Natural killer cell (primary cell): ENCODE measurements at regions not wholly inside any gene's neighbourhood (a gene's known extent, or its start where the extent isn't known, plus 50 kb on each side); places are given as distances from the start of the nearest gene placed in this dataset.

ENCODE experiments used
- ATAC-seq, 3 donors: fragments of 150-1000 bp in 2 of 3; fragments of 200-7000 bp in 1 of 3; cut with Tn5 transposase; 1 replicate in 1 of 3; 2 replicates in 2 of 3; pipeline ENCODE4 v1.10.0; 2021; ENCODE audit warnings: mild to moderate bottlenecking in 2 of 3, moderate library complexity in 2 of 3
- DNase-seq, 2 donors: peaks; one replicate each; pipeline versions ENCODE4 v3.0.0 to v3.0.0-alpha.2; 2013 to 2021; ENCODE audit warnings: mixed read lengths in 1 of 2
- H3K27ac ChIP-seq: one replicate; pipeline ENCODE4 v1.5.1; 2013; ENCODE audit warnings: mild to moderate bottlenecking, low read length
- H3K27me3 ChIP-seq: one replicate; pipeline ENCODE4 v1.6.1; 2013; ENCODE audit warnings: low read length; ENCODE audit not compliant: control insufficient read depth, insufficient read depth
- H3K36me3 ChIP-seq: one replicate; pipeline ENCODE4 v1.6.1; 2013; ENCODE audit warnings: low read length; ENCODE audit not compliant: control insufficient read depth, insufficient read depth
- H3K4me1 ChIP-seq: one replicate; pipeline ENCODE4 v1.6.1; 2013; ENCODE audit warnings: low read length; ENCODE audit not compliant: control insufficient read depth, insufficient read depth
- H3K4me3 ChIP-seq: one replicate; pipeline ENCODE4 v1.5.1; 2013; ENCODE audit warnings: low read length
- H3K9me3 ChIP-seq: one replicate; pipeline ENCODE4 v1.6.1; 2013; ENCODE audit warnings: low read length; ENCODE audit not compliant: control insufficient read depth, insufficient read depth
- H3K27ac Mint-ChIP-seq, 2 donors: one replicate each; pipeline ENCODE4 v1.8.0; 2022; ENCODE audit warnings: mild to moderate bottlenecking in 2 of 2, mixed read lengths in 2 of 2, moderate library complexity in 1 of 2
- H3K27me3 Mint-ChIP-seq, 2 donors: one replicate each; pipeline ENCODE4 v1.8.0; 2022; ENCODE audit warnings: low read depth in 2 of 2, mixed read lengths in 2 of 2
- H3K36me3 Mint-ChIP-seq: one replicate; pipeline ENCODE4 v1.8.0; 2022; ENCODE audit warnings: mixed read lengths
- H3K4me1 Mint-ChIP-seq, 2 donors: one replicate each; pipeline ENCODE4 v1.8.0; 2022; ENCODE audit warnings: mixed read lengths in 2 of 2
- H3K4me3 Mint-ChIP-seq: one replicate; pipeline ENCODE4 v1.8.0; 2022; ENCODE audit warnings: mild to moderate bottlenecking, moderate library complexity, mixed read lengths
- H3K9me3 Mint-ChIP-seq, 2 donors: one replicate each; pipeline ENCODE4 v1.8.0; 2022; ENCODE audit warnings: mixed read lengths in 2 of 2
- CTCF ChIP-seq: fragments of 200-600 bp; IDR thresholded peaks from one replicate; pipeline ENCODE4 v1.8.0; 2022; ENCODE audit warnings: antibody characterized with exemption
- whole genome bisulfite sequencing: methylation state at CpG from one replicate; pipeline ENCODE4 v1.1.7; 2013; ENCODE audit warnings: missing lambda C conversion rate; ENCODE audit not compliant: insufficient coverage; 5-methylcytosine and 5-hydroxymethylcytosine counted together
- intact Hi-C: fragments of 100-400 bp; cut with micrococcal nuclease; formaldehyde crosslinking; loops from one replicate; pipeline ENCODE4 v1.14.2; 2022

GRCh38 chr1:29869802-29870201 lies 633.5 kb downstream of the PTPRU start:
- Mint-ChIP-seq H3K36me3 (no peaks in the 10 kb centered on the region), H3K27ac (no peak overlapping the region), H3K9me3 (no peaks in the 10 kb centered on the region), H3K4me1 (no peaks in the 10 kb centered on the region), H3K4me3 (no peak overlapping the region), H3K27me3 (peaks cover 0 to 19% of the 10 kb centered on the region in 2 donors)
- intact Hi-C loops: no loop called here
- ATAC-seq (no peak), DNase-seq (no peak)
- no peak for TF ChIP-seq CTCF
- no peak overlapping the region for H3K27ac ChIP-seq
- no peaks in the 10 kb centered on the region for H3K4me1 ChIP-seq
- 36% methylated on average over 1 of the region's 2 CpGs for WGBS
- no peaks in the 10 kb centered on the region for H3K9me3 ChIP-seq
- no peak overlapping the region for H3K4me3 ChIP-seq
- no peaks in the 10 kb centered on the region for H3K27me3 ChIP-seq
- no peaks in the 10 kb centered on the region for H3K36me3 ChIP-seq

- no peaks in the 10 kb centered on the region for H3K9me3 Mint-ChIP-seq
- H3K4me3 Mint-ChIP-seq: no peak overlapping the region
- H3K27me3 Mint-ChIP-seq: peaks cover 0 to 19% of the 10 kb centered on the region in 2 donors
- no peak for TF ChIP-seq CTCF
- Histone ChIP-seq H3K4me1 (no peaks in the 10 kb centered on the region), H3K9me3 (no peaks in the 10 kb centered on the region), H3K36me3 (no peaks in the 10 kb centered on the region), H3K4me3 (no peak overlapping the region), H3K27me3 (no peaks in the 10 kb centered on the region), H3K27ac (no peak overlapping the region)
- DNase-seq: no peak
- no peak for ATAC-seq
- H3K27ac Mint-ChIP-seq: no peak overlapping the region
- WGBS: 61% methylated on average over 5 of the region's 6 CpGs
- no peaks in the 10 kb centered on the region for H3K4me1 Mint-ChIP-seq
- no peaks in the 10 kb centered on the region for H3K36me3 Mint-ChIP-seq
- intact Hi-C loops: no loop called here
These were observed 632.6 kb downstream of the PTPRU start for GRCh38 chr1:29868944-29869343.

GRCh38 chr1:29868096-29868495 lies 631.8 kb downstream of the PTPRU start:
- H3K9me3 Mint-ChIP-seq: no peaks in the 10 kb centered on the region
- Histone ChIP-seq H3K36me3 (no peaks in the 10 kb centered on the region), H3K4me3 (no peak overlapping the region), H3K9me3 (no peaks in the 10 kb centered on the region), H3K27ac (no peak overlapping the region), H3K27me3 (no peaks in the 10 kb centered on the region), H3K4me1 (no peaks in the 10 kb centered on the region)
- no peaks in the 10 kb centered on the region for H3K36me3 Mint-ChIP-seq
- DNase-seq: no peak
- ATAC-seq: no peak
- peaks cover 0 to 19% of the 10 kb centered on the region in 2 donors for H3K27me3 Mint-ChIP-seq
- no peak overlapping the region for H3K4me3 Mint-ChIP-seq
- no peaks in the 10 kb centered on the region for H3K4me1 Mint-ChIP-seq
- no peak for TF ChIP-seq CTCF
- intact Hi-C loops: no loop called here
- no peak overlapping the region for H3K27ac Mint-ChIP-seq
- WGBS: 93% methylated on average over 1 of the region's 2 CpGs

- Histone ChIP-seq H3K4me3 (no peak overlapping the region), H3K9me3 (peaks cover 7% of the 10 kb centered on the region), H3K36me3 (no peaks in the 10 kb centered on the region), H3K27me3 (no peaks in the 10 kb centered on the region), H3K27ac (no peak overlapping the region), H3K4me1 (no peaks in the 10 kb centered on the region)
- Mint-ChIP-seq H3K36me3 (no peaks in the 10 kb centered on the region), H3K27me3 (peaks cover 0 to 24% of the 10 kb centered on the region in 2 donors), H3K9me3 (peaks cover 0 to 6% of the 10 kb centered on the region in 2 donors), H3K4me1 (no peaks in the 10 kb centered on the region), H3K4me3 (no peak overlapping the region), H3K27ac (no peak overlapping the region)
- no peak for TF ChIP-seq CTCF
- no peak for ATAC-seq
- WGBS: no CpG with 5 or more reads among the region's 1 CpG
- intact Hi-C loops: no loop called here
- no peak for DNase-seq
These were observed 628.7 kb downstream of the PTPRU start for GRCh38 chr1:29865051-29865450.
